A673 (cell line): ENCODE measurements at regions not wholly inside any gene's neighbourhood (a gene's known extent, or its start where the extent isn't known, plus 50 kb on each side); places are given as distances from the start of the nearest gene placed in this dataset.
"Not testable (repeated sequence)": the region's sequence is repeated elsewhere in the genome, so short reads cannot be mapped to it uniquely, and the experiment has no call there.

Experiments
- BruUV-seq: library from RNA; stranded (reverse); fragments of 400-500 nt; replicated peaks from 2 replicates; lab custom pipeline; 2021; lab: Mats Ljungman, UMichigan
- CTCF ChIA-PET: fragments of 300-600 bp; sonication (Branson Sonifier 250); formaldehyde crosslinking; loops from one replicate; lab custom pipeline; 2022; ENCODE audit warnings: antibody characterized with exemption; lab: Charles Lee
- POLR2A ChIA-PET: fragments of 300-600 bp; sonication (Branson Sonifier 250); formaldehyde crosslinking; loops from one replicate; lab custom pipeline; 2022; ENCODE audit warnings: antibody characterized with exemption; ENCODE audit not compliant: low non-redundant PET; lab: Charles Lee
- DNase-seq: peaks from one replicate; pipeline ENCODE4 v3.0.0-alpha.2; 2015; ENCODE audit warnings: low spot score
- H3K27ac ChIP-seq: fragments of 200-600 bp; sonication (generic); 2 replicates; pipeline ENCODE4 v1.5.1; 2016; ENCODE audit warnings: mixed run types, low read depth, mild to moderate bottlenecking, mixed read lengths, antibody characterized with exemption, low read length; ENCODE audit not compliant: poor library complexity, severe bottlenecking
- H3K27me3 ChIP-seq: fragments of 200-600 bp; sonication (generic); replicated peaks from 2 replicates; pipeline ENCODE4 v1.6.1; 2017; ENCODE audit warnings: mixed run types, low read depth, mild to moderate bottlenecking, mixed read lengths, antibody characterized with exemption, low read length; ENCODE audit not compliant: insufficient read depth, poor library complexity
- H3K36me3 ChIP-seq: fragments of 200-600 bp; sonication (generic); 2 replicates; pipeline ENCODE4 v1.6.1; 2016; ENCODE audit warnings: mixed run types, mild to moderate bottlenecking, mixed read lengths, antibody characterized with exemption, low read length; ENCODE audit not compliant: insufficient read depth, poor library complexity, severe bottlenecking
- H3K4me1 ChIP-seq: fragments of 200-600 bp; sonication (generic); 2 replicates; pipeline ENCODE4 v1.6.1; 2017; ENCODE audit warnings: mixed run types, mild to moderate bottlenecking, mixed read lengths, antibody characterized with exemption, low read length; ENCODE audit not compliant: insufficient read depth, poor library complexity, severe bottlenecking
- H3K4me3 ChIP-seq: fragments of 200-600 bp; sonication (generic); 2 replicates; pipeline ENCODE4 v1.5.1; 2016; ENCODE audit warnings: low read depth, mixed run types, mild to moderate bottlenecking, mixed read lengths, low read length; ENCODE audit not compliant: poor library complexity, severe bottlenecking
- H3K9me3 ChIP-seq: fragments of 200-600 bp; sonication (generic); 2 replicates; pipeline ENCODE4 v1.6.1; 2016; ENCODE audit warnings: mixed run types, low read depth, mild to moderate bottlenecking, mixed read lengths, antibody characterized with exemption, low read length; ENCODE audit not compliant: poor library complexity, severe bottlenecking
- EZH2 ChIP-seq: fragments of 200-600 bp; sonication (generic); IDR thresholded peaks from 2 replicates; pipeline ENCODE4 v1.6.1; 2017; ENCODE audit warnings: borderline replicate concordance, low read depth, mild to moderate bottlenecking, mixed read lengths, antibody characterized with exemption, low read length; ENCODE audit not compliant: poor library complexity, severe bottlenecking
- intact Hi-C: fragments of 100-400 bp; cut with micrococcal nuclease; formaldehyde crosslinking; loops from one replicate; pipeline ENCODE4 v1.10.0; 2022; ENCODE audit not compliant: unreplicated experiment
- TF ChIP-seq, protein P1 (sequence below): fragments of 300-800, 200-600 bp; sonication (generic); conservative IDR thresholded peaks from 2 replicates; pipeline ENCODE4 v1.5.1; 2017; ENCODE audit warnings: low read depth, mild to moderate bottlenecking, antibody characterized with exemption, low read length, moderate library complexity, mixed read lengths

GRCh38 chr2:185578322-185578721, 160.3 kb upstream of the FSIP2 start:
- intact Hi-C loops: no loop called here
- POLR2A ChIA-PET: no interaction called here
- H3K4me3 ChIP-seq: no peak overlapping the region
- DNase-seq: no peak
- H3K4me1 ChIP-seq: no peaks in the 10 kb centered on the region
- no peaks in the 10 kb centered on the region for H3K9me3 ChIP-seq
- H3K27ac ChIP-seq: no peak overlapping the region
- CTCF ChIA-PET: no interaction called here
- TF ChIP-seq, protein P1, sequence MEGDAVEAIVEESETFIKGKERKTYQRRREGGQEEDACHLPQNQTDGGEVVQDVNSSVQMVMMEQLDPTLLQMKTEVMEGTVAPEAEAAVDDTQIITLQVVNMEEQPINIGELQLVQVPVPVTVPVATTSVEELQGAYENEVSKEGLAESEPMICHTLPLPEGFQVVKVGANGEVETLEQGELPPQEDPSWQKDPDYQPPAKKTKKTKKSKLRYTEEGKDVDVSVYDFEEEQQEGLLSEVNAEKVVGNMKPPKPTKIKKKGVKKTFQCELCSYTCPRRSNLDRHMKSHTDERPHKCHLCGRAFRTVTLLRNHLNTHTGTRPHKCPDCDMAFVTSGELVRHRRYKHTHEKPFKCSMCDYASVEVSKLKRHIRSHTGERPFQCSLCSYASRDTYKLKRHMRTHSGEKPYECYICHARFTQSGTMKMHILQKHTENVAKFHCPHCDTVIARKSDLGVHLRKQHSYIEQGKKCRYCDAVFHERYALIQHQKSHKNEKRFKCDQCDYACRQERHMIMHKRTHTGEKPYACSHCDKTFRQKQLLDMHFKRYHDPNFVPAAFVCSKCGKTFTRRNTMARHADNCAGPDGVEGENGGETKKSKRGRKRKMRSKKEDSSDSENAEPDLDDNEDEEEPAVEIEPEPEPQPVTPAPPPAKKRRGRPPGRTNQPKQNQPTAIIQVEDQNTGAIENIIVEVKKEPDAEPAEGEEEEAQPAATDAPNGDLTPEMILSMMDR: no peak
- TF ChIP-seq EZH2: no peak
- BruUV-seq: no TSS peak
- H3K36me3 ChIP-seq: no peaks in the 10 kb centered on the region
- no peaks in the 10 kb centered on the region for H3K27me3 ChIP-seq

GRCh38 chr2:185583058-185583816, 155.4 kb upstream of the FSIP2 start:
- ChIA-PET CTCF (no interaction called here), POLR2A (no interaction called here)
- BruUV-seq: no TSS peak
- Histone ChIP-seq H3K27me3 (no peaks in the 10 kb centered on the region), H3K4me3 (no peak overlapping the region), H3K9me3 (peaks cover 5% of the 10 kb centered on the region), H3K4me1 (no peaks in the 10 kb centered on the region), H3K36me3 (no peaks in the 10 kb centered on the region), H3K27ac (no peak overlapping the region)
- TF ChIP-seq EZH2: no peak
- TF ChIP-seq, protein P1: no peak
- no peak for DNase-seq
- intact Hi-C loops: no loop called here

DNA sequence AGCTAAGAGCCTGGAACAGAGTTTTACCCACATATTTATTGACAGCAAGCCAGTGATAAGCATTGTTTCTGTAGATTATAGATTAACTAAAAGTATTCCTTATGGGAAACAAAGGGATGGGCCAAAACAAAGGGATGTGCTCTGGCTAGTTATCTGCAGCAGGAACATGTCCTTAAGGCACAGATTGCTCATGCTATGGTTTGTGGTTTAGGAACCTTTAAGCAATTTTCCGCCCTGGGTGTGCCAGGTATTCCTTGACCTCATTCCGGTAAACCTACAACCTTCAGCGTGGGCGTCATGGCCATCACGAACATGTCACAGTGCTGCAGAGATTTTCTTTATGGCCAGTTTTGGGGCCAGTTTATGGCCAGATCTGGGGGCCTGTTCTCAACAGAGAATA, 153.4 kb upstream of the FSIP2 start:
- H3K4me1 ChIP-seq, DNase-seq, H3K27ac ChIP-seq, intact Hi-C loops, H3K36me3 ChIP-seq, POLR2A ChIA-PET, H3K9me3 ChIP-seq, BruUV-seq, H3K4me3 ChIP-seq, H3K27me3 ChIP-seq, CTCF ChIA-PET: not testable (repeated sequence)

DNA sequence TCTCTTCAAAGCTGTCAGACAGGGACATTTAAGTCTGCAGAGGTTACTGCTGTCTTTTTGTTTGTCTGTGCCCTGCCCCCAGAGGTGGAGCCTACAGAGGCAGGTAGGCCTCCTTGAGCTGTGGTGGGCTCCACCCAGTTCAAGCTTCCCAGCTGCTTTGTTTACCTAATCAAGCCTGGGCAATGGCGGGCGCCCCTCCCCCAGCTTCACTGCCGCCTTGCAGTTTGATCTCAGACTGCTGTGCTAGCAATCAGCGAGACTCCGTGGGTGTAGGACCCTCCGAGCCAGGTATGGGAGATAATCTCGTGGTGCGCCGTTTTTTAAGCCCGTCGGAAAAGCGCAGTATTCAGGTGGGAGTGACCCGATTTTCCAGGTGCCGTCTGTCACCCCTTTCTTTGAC, 147.3 kb upstream of the FSIP2 start:
- H3K4me3 ChIP-seq, POLR2A ChIA-PET, intact Hi-C loops, H3K36me3 ChIP-seq, BruUV-seq, CTCF ChIA-PET, H3K27me3 ChIP-seq, H3K27ac ChIP-seq, H3K9me3 ChIP-seq, H3K4me1 ChIP-seq, DNase-seq: not testable (repeated sequence)
